Epithelial cell of prostate (primary cell): ENCODE measurements at regions not wholly inside any gene's neighbourhood (a gene's known extent, or its start where the extent isn't known, plus 50 kb on each side); places are given as distances from the start of the nearest gene placed in this dataset.

Experiments used
- DNase-seq: peaks from one replicate; pipeline ENCODE4 v3.0.0-alpha.2; 2011; ENCODE audit warnings: low read depth, low spot score
- H3K27ac ChIP-seq: fragments of 450-650 bp; 2 replicates; pipeline ENCODE4 v1.5.1; 2017; ENCODE audit warnings: mild to moderate bottlenecking

GRCh38 chr16:85971902-85972638 is 73.1 kb downstream of the IRF8 start:
- no peak overlapping the region for H3K27ac ChIP-seq
- no peak for DNase-seq

DNA sequence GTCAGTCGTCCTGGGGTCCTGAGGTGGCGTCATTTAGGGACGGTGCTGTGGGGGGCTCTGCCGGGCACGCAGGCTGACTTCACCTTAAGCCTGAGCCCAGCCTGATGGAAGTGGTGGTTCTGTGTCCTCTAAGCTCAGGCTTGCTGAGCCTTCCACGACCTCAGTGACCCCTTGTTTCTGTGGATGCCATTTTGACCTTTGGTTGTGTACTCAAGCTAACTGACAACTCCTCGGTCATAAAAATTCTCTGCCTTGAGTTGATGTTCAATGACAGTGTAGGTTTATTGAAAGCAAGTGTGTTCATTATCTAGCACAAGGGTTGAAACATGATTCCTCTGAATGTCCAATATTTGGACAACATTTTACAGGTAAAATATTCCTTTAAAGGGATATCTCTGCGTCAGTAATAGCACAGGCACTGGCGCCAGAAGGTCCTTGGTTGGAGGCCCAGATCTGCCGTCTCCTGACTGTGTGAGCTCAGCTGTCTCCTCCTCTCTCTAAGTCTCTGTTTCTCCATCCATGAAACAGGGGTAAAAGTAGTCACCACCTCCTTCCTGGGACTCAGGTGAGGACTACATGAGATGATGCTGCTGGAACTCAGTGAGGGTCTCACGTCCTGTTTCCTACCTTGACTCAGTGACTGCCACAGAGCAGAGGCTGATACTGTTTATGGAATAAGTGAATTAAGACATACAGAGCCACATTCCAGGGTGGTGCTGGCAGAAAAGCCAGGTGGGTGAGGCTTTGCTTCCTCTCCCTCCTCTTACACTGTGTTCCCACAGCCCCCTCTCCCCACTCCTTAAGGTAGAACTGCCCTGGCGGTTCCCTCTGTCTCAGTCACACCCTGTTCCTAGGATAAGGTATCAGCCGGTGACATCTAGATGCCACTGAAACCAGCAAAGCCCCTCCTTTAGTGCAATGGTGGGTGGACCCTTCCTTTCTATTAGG is 75.7 kb downstream of the IRF8 start:
- no peak for DNase-seq
- no peak overlapping the region for H3K27ac ChIP-seq

- H3K27ac ChIP-seq: no peak overlapping the region
- DNase-seq: no peak
Observed at GRCh38 chr16:85975451-85975981, 76.6 kb downstream of the IRF8 start.

DNA sequence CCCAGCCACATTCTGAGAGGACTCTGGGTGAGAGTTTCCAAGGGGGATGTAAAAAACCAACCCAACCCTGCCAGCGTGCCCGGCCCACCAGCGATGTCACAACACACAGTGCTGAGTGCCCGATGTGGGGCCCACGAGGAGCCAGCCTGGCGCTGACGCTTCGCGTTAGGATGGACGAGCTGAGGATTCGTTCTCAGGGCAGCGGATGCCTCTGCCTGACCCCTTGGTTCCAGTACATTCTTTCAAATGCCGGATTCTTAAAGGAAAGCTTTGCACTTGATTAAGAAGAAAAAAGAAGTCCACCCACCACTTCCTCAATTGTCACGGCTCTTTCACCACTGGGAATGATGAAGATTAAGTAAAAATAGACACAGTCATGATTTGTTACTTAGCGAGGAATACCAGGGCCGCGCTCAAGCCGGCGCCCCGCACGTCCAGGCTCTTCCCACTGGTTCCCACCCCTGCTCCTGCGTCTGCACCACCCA is 79.4 kb downstream of the IRF8 start:
- no peak overlapping the region for H3K27ac ChIP-seq
- no peak for DNase-seq

GRCh38 chr16:85978976-85979375 is 80.0 kb downstream of the IRF8 start:
- no peak for DNase-seq

GRCh38 chr16:85979605-85980004 is 80.6 kb downstream of the IRF8 start:
- no peak for DNase-seq
- H3K27ac ChIP-seq: no peak overlapping the region

More at GRCh38 chr16:85978976-85979375, 80.0 kb downstream of the IRF8 start:
- no peak overlapping the region for H3K27ac ChIP-seq

DNA sequence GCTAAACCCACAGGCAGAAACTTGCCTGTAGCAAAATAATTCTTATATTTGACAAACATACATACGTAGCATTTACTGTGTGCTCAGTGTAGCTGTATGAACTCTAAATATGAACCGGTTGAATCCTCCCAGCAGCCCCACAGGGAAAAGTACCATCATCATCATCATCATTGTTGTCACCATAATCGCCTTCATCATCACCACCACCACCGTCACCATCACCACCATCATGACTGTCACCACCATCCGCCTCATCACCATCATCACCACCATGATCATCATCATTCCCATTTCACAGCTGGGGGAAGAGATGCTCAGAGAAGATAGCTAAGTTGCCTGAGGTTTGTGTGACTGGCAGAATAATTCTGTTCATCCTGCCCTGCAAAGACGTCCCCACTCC is 81.7 kb downstream of the IRF8 start:
- H3K27ac ChIP-seq: no peak overlapping the region
- DNase-seq: no peak

GRCh38 chr16:85981826-85982562 is 83.0 kb downstream of the IRF8 start:
- DNase-seq: no peak

GRCh38 chr16:85982563-85982939 is 83.6 kb downstream of the IRF8 start:
- DNase-seq: no peak
- H3K27ac ChIP-seq: no peak overlapping the region

More at GRCh38 chr16:85981826-85982562, 83.0 kb downstream of the IRF8 start:
- no peak overlapping the region for H3K27ac ChIP-seq

DNA sequence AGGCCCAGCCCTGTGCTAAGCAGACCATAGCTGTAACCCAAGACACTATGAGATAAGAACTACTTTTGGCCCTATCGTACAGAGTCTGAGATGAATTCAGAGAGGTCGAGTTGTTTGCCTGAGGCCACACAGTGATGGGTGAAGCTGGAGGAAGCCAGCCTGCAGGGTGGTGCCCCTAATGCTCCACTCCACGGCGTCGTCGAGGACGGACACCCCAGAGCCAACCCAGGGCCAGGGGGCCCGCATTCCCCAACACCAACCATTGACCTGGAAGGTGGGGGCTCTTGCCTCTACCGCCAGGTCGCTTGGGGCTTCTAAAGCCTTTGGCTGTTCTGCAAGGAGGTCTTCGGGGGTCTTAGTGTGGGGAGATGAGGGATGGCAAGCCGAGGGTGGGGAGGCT is 84.1 kb downstream of the IRF8 start:
- DNase-seq: no peak
- no peak overlapping the region for H3K27ac ChIP-seq

DNA sequence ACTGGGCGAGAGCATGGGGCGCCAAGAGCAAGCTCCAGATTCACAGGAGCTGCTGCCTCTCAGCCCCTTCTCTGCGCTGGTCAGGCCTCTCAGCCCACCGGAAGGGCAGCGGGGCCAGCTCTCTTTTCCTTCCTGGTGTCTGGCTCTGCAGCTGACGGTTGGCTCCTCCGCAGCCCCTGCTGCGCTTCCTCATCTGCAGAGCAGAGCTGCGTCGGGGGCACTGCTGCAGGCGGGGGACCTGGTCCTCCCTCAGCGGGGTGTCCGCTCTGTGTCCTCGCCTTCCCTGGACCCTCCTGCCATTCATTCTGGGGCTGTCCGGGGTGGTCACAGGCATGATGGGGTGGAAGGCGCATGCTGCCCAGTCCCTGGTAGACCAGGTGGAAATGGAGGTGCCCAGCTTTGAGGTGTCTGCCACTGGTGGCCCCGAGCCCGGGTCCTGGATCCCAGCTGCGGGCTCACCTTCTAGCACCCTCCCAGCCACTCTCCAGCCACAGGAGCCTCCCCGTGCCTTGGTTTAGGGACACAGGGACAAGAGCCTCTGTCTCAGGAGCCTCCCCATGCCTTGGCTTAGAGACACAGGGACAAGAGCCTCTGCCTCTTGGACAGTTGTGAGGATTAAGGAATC is 84.8 kb downstream of the IRF8 start:
- no peak for DNase-seq
- H3K27ac ChIP-seq: no peak overlapping the region

- DNase-seq: no peak
- no peak overlapping the region for H3K27ac ChIP-seq
Observed at GRCh38 chr16:85984231-85984880, 85.4 kb downstream of the IRF8 start.

DNA sequence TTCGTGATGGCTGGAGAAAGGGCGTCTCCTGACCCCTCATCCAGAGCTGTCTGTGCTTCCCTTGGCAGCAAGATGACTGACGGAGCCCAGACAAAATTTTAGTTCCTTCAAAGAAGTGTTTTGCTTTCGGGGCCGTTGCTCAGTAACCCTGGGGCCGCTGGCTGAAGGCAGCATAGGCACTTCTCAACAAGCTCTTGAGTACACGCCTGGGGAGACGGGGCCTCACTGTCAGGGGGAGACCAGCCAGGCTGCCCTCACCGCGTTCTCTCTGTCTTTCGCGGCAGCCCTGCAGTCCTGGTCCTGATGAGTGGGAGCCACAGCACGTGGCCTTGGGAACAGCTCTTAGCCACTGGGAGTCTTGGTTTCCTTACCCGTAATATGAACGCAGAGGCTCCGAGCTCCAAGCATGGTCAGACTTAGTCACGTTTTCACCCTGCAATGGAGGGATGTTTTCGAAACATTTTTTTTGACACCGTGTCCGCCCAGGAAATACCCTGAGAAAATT is 86.0 kb downstream of the IRF8 start:
- no peak for DNase-seq
- H3K27ac ChIP-seq: no peak overlapping the region

GRCh38 chr16:85986931-85987749 is 88.2 kb downstream of the IRF8 start:
- H3K27ac ChIP-seq: no peak overlapping the region
- no peak for DNase-seq

DNA sequence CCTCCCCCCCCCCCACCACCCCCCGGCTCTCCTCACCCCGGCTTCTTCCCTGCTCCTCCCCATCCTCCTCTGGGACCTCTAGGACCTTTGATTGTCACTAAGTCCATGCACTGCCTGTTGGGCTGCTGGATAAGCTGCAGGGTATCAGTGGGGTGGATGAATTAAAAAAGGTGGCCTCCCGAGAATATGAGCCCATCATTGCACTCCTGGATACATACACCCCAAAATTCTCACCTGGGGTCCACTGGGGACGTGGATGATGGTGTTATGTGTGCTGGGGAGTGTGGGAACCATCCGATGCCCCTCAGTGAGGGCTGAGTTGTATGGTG is 88.8 kb downstream of the IRF8 start:
- H3K27ac ChIP-seq: no peak overlapping the region
- DNase-seq: no peak

- no peak overlapping the region for H3K27ac ChIP-seq
- no peak for DNase-seq
Observed at GRCh38 chr16:85988306-85988705, 89.3 kb downstream of the IRF8 start.

GRCh38 chr16:85988723-85989313 is 89.9 kb downstream of the IRF8 start:
- DNase-seq: no peak
- H3K27ac ChIP-seq: no peak overlapping the region

GRCh38 chr16:85989376-85989775 is 90.4 kb downstream of the IRF8 start:
- DNase-seq: no peak
- no peak overlapping the region for H3K27ac ChIP-seq
